HG03432 (cell line): ENCODE measurements at regions not wholly inside any gene's neighbourhood (a gene's known extent, or its start where the extent isn't known, plus 50 kb on each side); places are given as distances from the start of the nearest gene placed in this dataset.

Experiments used
- ATAC-seq: cut with Tn5 transposase; IDR thresholded peaks from one replicate; pipeline ENCODE4 v1.9.1; 2021; ENCODE audit warnings: mild to moderate bottlenecking, moderate library complexity; ENCODE audit not compliant: unreplicated experiment

DNA sequence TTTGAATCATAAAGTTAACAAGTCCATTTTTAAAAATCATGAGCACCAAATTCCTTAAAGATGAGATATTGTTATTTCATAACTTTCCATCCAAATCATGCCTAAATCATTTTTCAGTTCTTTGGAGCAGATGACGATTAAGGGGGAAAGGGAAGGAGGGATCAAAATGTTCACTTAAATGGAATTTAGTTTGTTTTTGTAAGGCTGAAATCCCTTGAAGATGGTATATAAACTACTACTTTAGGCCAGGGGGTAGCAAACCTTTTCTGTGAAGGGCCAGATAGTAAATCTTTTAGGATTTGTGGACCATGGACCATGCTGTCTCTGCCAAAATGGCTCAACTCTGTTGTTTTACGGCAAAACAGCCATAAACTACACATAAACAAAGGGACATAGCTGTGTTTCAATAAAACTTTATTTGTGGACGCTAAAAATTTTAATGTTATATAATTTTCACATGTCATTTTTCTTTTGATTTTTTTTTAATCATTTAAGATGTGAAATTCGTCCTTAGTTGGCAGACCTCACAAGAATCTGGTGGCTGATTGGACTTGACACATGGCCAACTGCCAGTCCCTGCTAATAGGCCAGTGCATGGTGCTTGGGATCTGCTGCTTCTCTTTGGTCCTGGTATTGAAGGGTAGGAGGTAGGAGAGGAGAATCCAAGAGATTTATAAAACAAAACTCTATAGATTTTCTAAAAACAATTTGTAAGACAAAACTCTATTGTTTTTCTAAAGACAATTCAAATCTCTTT is 52.0 kb upstream of the RTN4 start:
- ATAC-seq: no peak

DNA sequence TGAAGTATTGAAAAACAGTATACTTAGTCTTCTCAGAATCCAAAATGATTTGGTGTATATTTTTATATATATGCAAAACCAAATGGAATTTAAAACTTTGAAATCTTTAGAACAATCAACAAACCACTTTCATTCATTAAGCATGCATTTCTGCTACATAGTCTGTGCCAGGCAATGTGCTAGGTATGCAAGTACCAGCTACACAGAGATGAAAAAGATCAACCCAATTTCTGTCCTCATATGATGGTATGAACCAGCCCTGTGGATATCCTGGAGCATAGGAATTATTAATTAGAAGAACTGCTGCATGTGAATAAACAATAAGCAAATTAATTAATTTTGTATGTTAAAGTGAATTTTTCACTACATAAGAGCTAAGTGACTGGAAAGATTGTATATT is 51.2 kb upstream of the RTN4 start:
- no peak for ATAC-seq

DNA sequence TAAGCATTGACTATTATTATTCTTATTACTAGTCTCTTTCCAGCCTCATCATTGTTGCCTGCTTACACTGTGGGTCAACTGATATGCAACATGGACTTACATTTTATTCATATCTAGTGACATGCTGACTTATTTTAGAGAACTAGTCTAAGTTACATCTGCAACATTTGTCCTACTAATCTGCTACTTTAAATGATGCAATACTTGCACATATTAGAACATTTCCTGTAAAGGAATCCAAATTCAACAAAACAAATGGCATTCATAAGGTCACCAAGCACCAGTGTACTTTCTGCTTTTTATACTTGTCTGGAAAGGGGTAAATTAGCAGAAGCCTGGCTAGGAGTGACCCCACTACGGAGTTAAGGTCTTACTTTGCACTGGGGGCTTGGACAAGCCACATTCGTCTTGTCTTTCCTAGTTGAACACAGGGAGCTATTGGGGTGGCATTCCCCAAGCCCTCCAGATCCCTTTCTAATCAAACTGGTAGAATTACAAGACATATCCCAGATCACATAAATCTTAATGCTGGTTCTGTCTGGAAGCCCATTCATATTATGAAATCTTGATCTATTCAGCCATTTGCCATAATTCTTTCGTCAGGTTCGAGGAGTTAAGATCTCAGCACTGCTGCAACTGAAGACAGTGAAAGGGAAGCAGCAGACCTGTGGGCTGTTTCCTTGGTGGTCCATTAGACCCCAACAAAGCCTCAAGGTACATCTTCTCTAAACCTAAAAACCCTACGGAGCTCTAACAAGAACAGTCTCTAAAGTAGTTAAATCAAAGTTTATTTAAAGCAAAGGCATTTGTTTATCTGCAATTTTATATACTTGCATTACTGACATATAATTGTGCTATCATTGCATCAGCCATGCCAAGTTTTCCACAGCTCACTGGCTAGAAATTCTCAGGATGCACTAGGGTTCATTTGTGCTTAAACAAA is 49.9 kb upstream of the RTN4 start:
- ATAC-seq: no peak
